Esophagus squamous epithelium (tissue), 5 donors: ENCODE measurements at regions not wholly inside any gene's neighbourhood (a gene's known extent, or its start where the extent isn't known, plus 50 kb on each side); places are given as distances from the start of the nearest gene placed in this dataset.

Source experiments
- DNase-seq: peaks from one replicate; lab custom pipeline; 2025; lab: John Stamatoyannopoulos, UW
- H3K27ac ChIP-seq, 4 donors: fragments of 200-600 bp; sonication (generic); one replicate each; pipeline ENCODE4 v1.5.1; 2016 to 2019; ENCODE audit warnings: mild to moderate bottlenecking in 1 of 4
- H3K27me3 ChIP-seq, 4 donors: fragments of 200-600 bp; sonication (generic); 1 replicate in 3 of 4; 2 replicates in 1 of 4; pipeline versions ENCODE4 v1.5.1 to v1.6.0; 2017 to 2021; ENCODE audit warnings: antibody characterized with exemption in 1 of 4
- H3K36me3 ChIP-seq, 3 donors: fragments of 200-600 bp; sonication (generic); one replicate each; pipeline ENCODE4 v1.5.1; 2016 to 2019
- H3K4me1 ChIP-seq, 3 donors: fragments of 200-600 bp; sonication (generic); one replicate each; pipeline ENCODE4 v1.5.1; 2017 to 2019
- H3K4me3 ChIP-seq, 4 donors: fragments of 200-600 bp; sonication (generic); 1 replicate in 3 of 4; 2 replicates in 1 of 4; pipeline ENCODE4 v1.5.1; 2016 to 2019; ENCODE audit warnings: mild to moderate bottlenecking in 2 of 4, moderate library complexity in 1 of 4
- H3K9me3 ChIP-seq, 3 donors: fragments of 200-600 bp; sonication (generic); one replicate each; pipeline ENCODE4 v1.5.1; 2016 to 2019
- POLR2A ChIP-seq, 4 donors: fragments of 450-650 bp; IDR thresholded peaks; one replicate each; pipeline ENCODE4 v1.6.1; 2017; ENCODE audit warnings: antibody characterized with exemption in 4 of 4, mild to moderate bottlenecking in 4 of 4, moderate library complexity in 3 of 4
- WGBS, 2 donors: methylation state at CpG; one replicate each; pipeline ENCODE4 v1.1.5; 2018; 5-methylcytosine and 5-hydroxymethylcytosine counted together
- intact Hi-C: fragments of 100-400 bp; cut with DNase I; formaldehyde crosslinking; loops from one replicate; pipeline ENCODE4 v1.15.0; 2022
- TF ChIP-seq, protein P1 (sequence below), 6 experiments: fragments of 450-650 bp in 4 of 6; fragments of 200-600 bp in 2 of 6; sonication (generic) in 2 of 6; IDR thresholded peaks; one replicate each; pipeline ENCODE4 v1.5.1; 2016 to 2019; ENCODE audit warnings: antibody characterized with exemption in 6 of 6, mild to moderate bottlenecking in 4 of 6, moderate library complexity in 4 of 6
- donor health status: DM: yes; HTN: yes; CAD: no.

DNA sequence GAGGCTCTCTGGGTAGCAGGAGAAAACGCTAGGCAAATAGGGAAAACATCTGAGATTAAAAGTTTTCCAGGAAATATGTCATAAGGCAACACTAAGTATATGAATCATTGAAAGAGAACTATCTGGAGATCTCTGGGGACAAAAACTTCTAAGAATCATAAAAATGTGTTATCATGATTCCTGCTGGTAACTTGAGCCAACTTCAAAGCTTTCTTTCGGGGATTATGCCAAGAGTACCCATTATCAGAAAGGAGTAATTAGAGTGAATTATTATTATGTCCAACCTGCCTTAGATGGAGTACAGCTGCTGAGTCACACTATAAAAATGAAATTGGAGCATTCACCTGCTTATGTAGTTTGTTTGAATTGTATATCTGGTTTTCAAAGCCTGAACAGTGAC, 488.5 kb upstream of the SOX9 start:
- intact Hi-C loops: no loop called here
- no peaks in the 10 kb centered on the region for H3K36me3 ChIP-seq
- TF ChIP-seq, protein P1, sequence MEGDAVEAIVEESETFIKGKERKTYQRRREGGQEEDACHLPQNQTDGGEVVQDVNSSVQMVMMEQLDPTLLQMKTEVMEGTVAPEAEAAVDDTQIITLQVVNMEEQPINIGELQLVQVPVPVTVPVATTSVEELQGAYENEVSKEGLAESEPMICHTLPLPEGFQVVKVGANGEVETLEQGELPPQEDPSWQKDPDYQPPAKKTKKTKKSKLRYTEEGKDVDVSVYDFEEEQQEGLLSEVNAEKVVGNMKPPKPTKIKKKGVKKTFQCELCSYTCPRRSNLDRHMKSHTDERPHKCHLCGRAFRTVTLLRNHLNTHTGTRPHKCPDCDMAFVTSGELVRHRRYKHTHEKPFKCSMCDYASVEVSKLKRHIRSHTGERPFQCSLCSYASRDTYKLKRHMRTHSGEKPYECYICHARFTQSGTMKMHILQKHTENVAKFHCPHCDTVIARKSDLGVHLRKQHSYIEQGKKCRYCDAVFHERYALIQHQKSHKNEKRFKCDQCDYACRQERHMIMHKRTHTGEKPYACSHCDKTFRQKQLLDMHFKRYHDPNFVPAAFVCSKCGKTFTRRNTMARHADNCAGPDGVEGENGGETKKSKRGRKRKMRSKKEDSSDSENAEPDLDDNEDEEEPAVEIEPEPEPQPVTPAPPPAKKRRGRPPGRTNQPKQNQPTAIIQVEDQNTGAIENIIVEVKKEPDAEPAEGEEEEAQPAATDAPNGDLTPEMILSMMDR (IDR thresholded peaks at IDR 0.05): no peak
- no peak for TF ChIP-seq POLR2A (IDR thresholded peaks at IDR 0.05)
- H3K27me3 ChIP-seq: no peaks in the 10 kb centered on the region
- peaks cover 0 to 13% (median 6%) of the 10 kb centered on the region in 3 donors for H3K4me1 ChIP-seq
- no peak overlapping the region for H3K4me3 ChIP-seq
- no peaks in the 10 kb centered on the region for H3K9me3 ChIP-seq
- 15 to 19% methylated on average over 2 of the region's 2 CpGs for WGBS, 2 donors
- DNase-seq: no peak
- H3K27ac ChIP-seq: no peak overlapping the region

GRCh38 chr17:71633391-71633849, 487.4 kb upstream of the SOX9 start:
- Histone ChIP-seq H3K27ac (peak overlapping the region in 1 of 4 donors; percentile 31), H3K4me3 (no peak overlapping the region), H3K27me3 (no peaks in the 10 kb centered on the region), H3K36me3 (no peaks in the 10 kb centered on the region), H3K9me3 (no peaks in the 10 kb centered on the region), H3K4me1 (peaks cover 0 to 13% (median 6%) of the 10 kb centered on the region in 3 donors)
- no peak for DNase-seq
- intact Hi-C loops: no loop called here
- WGBS, 2 donors: 20 to 33% methylated on average over 4 of the region's 4 CpGs
- TF ChIP-seq POLR2A (IDR thresholded peaks at IDR 0.05): no peak
- TF ChIP-seq, protein P1 (IDR thresholded peaks at IDR 0.05): no peak

DNA sequence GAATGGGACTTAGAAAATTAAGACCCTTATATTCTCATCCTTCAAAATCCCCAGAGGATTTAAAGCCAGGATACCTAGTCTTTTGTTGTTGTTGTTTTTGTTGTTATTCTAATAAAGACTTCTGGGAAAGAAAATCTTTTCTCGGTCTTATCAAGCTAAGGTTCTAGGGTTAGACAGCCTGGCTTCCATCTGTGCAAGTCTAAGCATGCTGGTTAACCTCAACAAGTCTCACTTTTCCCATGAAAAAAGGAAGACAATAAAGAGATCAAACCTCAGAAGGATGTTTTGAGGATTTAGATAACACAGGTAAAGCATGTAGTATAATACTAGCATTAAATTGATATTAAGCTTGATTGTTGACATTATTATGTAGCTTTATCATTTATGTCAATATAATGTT, 486.4 kb upstream of the SOX9 start:
- intact Hi-C loops: no loop called here
- Histone ChIP-seq H3K9me3 (no peaks in the 10 kb centered on the region), H3K27me3 (no peaks in the 10 kb centered on the region), H3K36me3 (no peaks in the 10 kb centered on the region), H3K4me1 (peaks cover 0 to 13% (median 6%) of the 10 kb centered on the region in 3 donors), H3K27ac (no peak overlapping the region), H3K4me3 (no peak overlapping the region)
- DNase-seq: no peak
- TF ChIP-seq, protein P1 (IDR thresholded peaks at IDR 0.05): no peak
- no peak for TF ChIP-seq POLR2A (IDR thresholded peaks at IDR 0.05)
- 26 to 50% methylated on average over 1 of the region's 1 CpG for WGBS, 2 donors

DNA sequence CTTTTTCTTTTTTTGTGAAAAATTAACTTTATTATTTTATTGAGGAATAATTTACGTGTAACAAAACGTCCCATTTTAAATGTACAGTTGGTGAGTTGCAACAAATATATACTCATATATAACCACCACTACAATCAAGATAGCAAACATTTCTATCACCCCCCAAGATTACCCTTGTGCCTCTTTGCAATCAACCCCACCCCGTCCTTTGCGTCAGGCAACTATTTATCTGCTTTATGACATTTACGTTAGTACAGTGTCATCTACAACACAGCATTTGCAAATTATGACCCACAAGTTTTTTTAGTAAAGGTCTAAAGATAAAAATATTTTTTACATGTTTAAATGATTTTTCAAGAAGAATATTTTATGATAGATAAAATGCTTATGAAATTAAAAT, 485.6 kb upstream of the SOX9 start:
- intact Hi-C loops: no loop called here
- 90 to 92% methylated on average over 5 of the region's 5 CpGs for WGBS, 2 donors
- H3K27ac ChIP-seq: no peak overlapping the region

GRCh38 chr17:71636644-71637043, 484.2 kb upstream of the SOX9 start:
- Histone ChIP-seq H3K27me3 (no peaks in the 10 kb centered on the region), H3K4me3 (no peak overlapping the region), H3K9me3 (no peaks in the 10 kb centered on the region), H3K36me3 (no peaks in the 10 kb centered on the region), H3K4me1 (peaks cover 0 to 13% (median 6%) of the 10 kb centered on the region in 3 donors), H3K27ac (no peak overlapping the region)
- DNase-seq: no peak
- WGBS, 2 donors: 25 to 37% methylated on average over 1 of the region's 1 CpG
- no peak for TF ChIP-seq POLR2A (IDR thresholded peaks at IDR 0.05)
- intact Hi-C loops: no loop called here

More for the DNA sequence above, 485.6 kb upstream of the SOX9 start:
- DNase-seq: no peak
- TF ChIP-seq, protein P1 (IDR thresholded peaks at IDR 0.05): no peak
- no peak for TF ChIP-seq POLR2A (IDR thresholded peaks at IDR 0.05)
- no peaks in the 10 kb centered on the region for H3K27me3 ChIP-seq
- H3K9me3 ChIP-seq: no peaks in the 10 kb centered on the region
- peaks cover 0 to 13% (median 6%) of the 10 kb centered on the region in 3 donors for H3K4me1 ChIP-seq
- no peaks in the 10 kb centered on the region for H3K36me3 ChIP-seq
- no peak overlapping the region for H3K4me3 ChIP-seq

- DNase-seq: no peak
- intact Hi-C loops: no loop called here
- 87 to 90% methylated on average over 4 of the region's 4 CpGs for WGBS, 2 donors
- Histone ChIP-seq H3K27ac (no peak overlapping the region), H3K36me3 (no peaks in the 10 kb centered on the region), H3K27me3 (no peaks in the 10 kb centered on the region), H3K9me3 (no peaks in the 10 kb centered on the region), H3K4me1 (no peaks in the 10 kb centered on the region), H3K4me3 (no peak overlapping the region)
- no peak for TF ChIP-seq POLR2A (IDR thresholded peaks at IDR 0.05)
- TF ChIP-seq, protein P1 (IDR thresholded peaks at IDR 0.05): no peak
Observed at GRCh38 chr17:71638668-71639067, 482.2 kb upstream of the SOX9 start.
